Transverse colon (tissue), 4 donors: ENCODE measurements at regions not wholly inside any gene's neighbourhood (a gene's known extent, or its start where the extent isn't known, plus 50 kb on each side); places are given as distances from the start of the nearest gene placed in this dataset.

Experiments
- DNase-seq: peaks from one replicate; pipeline ENCODE4 v3.0.0-alpha.2; 2019
- H3K27ac ChIP-seq, 4 donors: fragments of 200-600 bp; sonication (generic); 2 replicates each; pipeline ENCODE4 v1.5.1; 2016 to 2018; ENCODE audit warnings: inconsistent platforms in 4 of 4
- H3K27me3 ChIP-seq: fragments of 200-600 bp; sonication (generic); 2 replicates; pipeline ENCODE4 v1.5.1; 2017; ENCODE audit warnings: inconsistent platforms
- H3K36me3 ChIP-seq, 4 donors: fragments of 200-600 bp; sonication (generic); 2 replicates each; pipeline ENCODE4 v1.5.1; 2017 to 2019; ENCODE audit warnings: inconsistent platforms in 4 of 4
- H3K4me1 ChIP-seq, 4 donors: fragments of 200-600 bp; sonication (generic); 2 replicates each; pipeline ENCODE4 v1.5.1; 2017 to 2020; ENCODE audit warnings: inconsistent platforms in 4 of 4
- H3K4me3 ChIP-seq, 4 donors: fragments of 200-600 bp; sonication (generic); 1 replicate in 1 of 4; 2 replicates in 3 of 4; pipeline versions ENCODE4 v1.5.1 to v1.6.1; 2017 to 2019; ENCODE audit warnings: inconsistent platforms in 4 of 4
- H3K9me3 ChIP-seq, 2 donors: fragments of 200-600 bp; sonication (generic); 2 replicates each; pipeline ENCODE4 v1.5.1; 2017 to 2019; ENCODE audit warnings: inconsistent platforms in 2 of 2
- CTCF ChIP-seq, 5 experiments: fragments of 200-600 bp in 3 of 5; fragments of 450-650 bp in 2 of 5; sonication (generic) in 3 of 5; IDR thresholded peaks; 1 replicate in 2 of 5; 2 replicates in 3 of 5; pipeline ENCODE4 v1.5.1; 2016 to 2017; ENCODE audit warnings: antibody characterized with exemption in 5 of 5, inconsistent platforms in 3 of 5, mild to moderate bottlenecking in 2 of 5, moderate library complexity in 1 of 5
- EP300 ChIP-seq: sonication (generic); formaldehyde crosslinking; IDR thresholded peaks from one replicate; pipeline ENCODE4 v1.6.1; 2017; ENCODE audit warnings: antibody characterized with exemption, low read depth
- POLR2A ChIP-seq: fragments of 450-650 bp; IDR thresholded peaks from one replicate; pipeline ENCODE4 v1.6.1; 2016; ENCODE audit warnings: antibody characterized with exemption, mild to moderate bottlenecking, moderate library complexity
- POLR2AphosphoS5 ChIP-seq, 3 donors: sonication (generic); formaldehyde crosslinking; IDR thresholded peaks; one replicate each; pipeline ENCODE4 v1.6.1; 2016; ENCODE audit warnings: antibody characterized with exemption in 3 of 3
- WGBS, 2 donors: methylation state at CpG; one replicate each; pipeline ENCODE4 v1.1.5; 2018; ENCODE audit warnings: low coverage in 1 of 2; 5-methylcytosine and 5-hydroxymethylcytosine counted together
- in situ Hi-C, 4 donors: fragments of 200-750 bp; cut with MboI; loops; one replicate each; pipeline versions ENCODE4 v1.15.0 to v1.15.1; 2017; ENCODE audit warnings: low sequenced_read_pairs in 3 of 4, low pct_ligation_motif_present in 1 of 4, low pct_unique_long_range_greater_than_20kb in 1 of 4
- intact Hi-C: fragments of 100-400 bp; cut with DNase I; formaldehyde crosslinking; loops from one replicate; pipeline ENCODE4 v1.15.1; 2023; ENCODE audit warnings: low total_unique reads

- in situ Hi-C loops: loop anchor here in 1 of 4 donors (25.0 kb wide), 1 partner anchor 102 kb away; no protein-coding TSS in a partner anchor
- no peak for DNase-seq
- no peak overlapping the region for H3K4me3 ChIP-seq
- 71 to 85% methylated on average over 1 to 5 of the region's 5 CpGs for WGBS, 2 donors
- peaks cover 0 to 12% (median 3%) of the 10 kb centered on the region in 4 donors for H3K4me1 ChIP-seq
- H3K27ac ChIP-seq: no peak overlapping the region
- H3K36me3 ChIP-seq: no peaks in the 10 kb centered on the region
- TF ChIP-seq CTCF (IDR thresholded peaks at IDR 0.05) (no peak), POLR2AphosphoS5 (IDR thresholded peaks at IDR 0.05) (no peak), POLR2A (no peak), EP300 (no peak)
- H3K27me3 ChIP-seq: no peaks in the 10 kb centered on the region
- intact Hi-C loops: no loop called here
- no peaks in the 10 kb centered on the region for H3K9me3 ChIP-seq
Measured at GRCh38 chr18:75635096-75635495, 207.6 kb upstream of the SMIM21 start.

DNA sequence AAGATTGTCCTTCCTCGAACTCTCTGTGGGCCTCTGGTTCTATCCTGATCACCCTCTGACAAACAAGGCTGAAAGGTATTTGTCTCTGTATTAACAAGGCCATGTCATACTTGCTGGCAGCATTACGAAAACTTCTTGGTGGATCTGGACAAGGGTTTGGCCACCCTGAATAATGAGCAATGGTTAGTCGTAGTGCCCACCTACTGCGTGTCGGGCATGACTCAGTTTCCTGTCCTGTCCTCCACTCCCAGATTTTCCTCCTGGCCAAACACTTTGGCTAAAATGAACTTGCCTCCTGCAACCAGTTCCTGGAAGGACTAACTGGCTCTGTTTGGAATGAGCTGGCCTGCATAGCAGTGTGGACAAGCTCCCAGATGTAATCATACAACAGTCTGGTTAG, 198.5 kb upstream of the SMIM21 start:
- intact Hi-C loops: no loop called here
- H3K27me3 ChIP-seq: no peaks in the 10 kb centered on the region
- H3K36me3 ChIP-seq: no peaks in the 10 kb centered on the region
- no peak for DNase-seq
- TF ChIP-seq EP300: no peak
- TF ChIP-seq POLR2A: no peak
- TF ChIP-seq POLR2AphosphoS5 (IDR thresholded peaks at IDR 0.05): no peak
- no peak for TF ChIP-seq CTCF (IDR thresholded peaks at IDR 0.05)
- H3K4me3 ChIP-seq: no peak overlapping the region
- H3K9me3 ChIP-seq: no peaks in the 10 kb centered on the region
- H3K4me1 ChIP-seq: no peaks in the 10 kb centered on the region
- H3K27ac ChIP-seq: no peak overlapping the region
- WGBS, 2 donors: 85 to 93% methylated on average over 2 to 5 of the region's 5 CpGs
- in situ Hi-C loops: loop anchor here in 1 of 4 donors (25.0 kb wide), 1 partner anchor 111 kb away; no protein-coding TSS in a partner anchor

- in situ Hi-C loops: loop anchor here in 1 of 4 donors (25.0 kb wide), 1 partner anchor 112 kb away; no protein-coding TSS in a partner anchor
- WGBS, 2 donors: 61 to 93% methylated on average over 2 to 5 of the region's 5 CpGs
- no peak for DNase-seq
- Histone ChIP-seq H3K9me3 (no peaks in the 10 kb centered on the region), H3K36me3 (no peaks in the 10 kb centered on the region), H3K4me1 (no peaks in the 10 kb centered on the region), H3K27ac (no peak overlapping the region), H3K4me3 (no peak overlapping the region), H3K27me3 (no peaks in the 10 kb centered on the region)
- intact Hi-C loops: no loop called here
- TF ChIP-seq CTCF (IDR thresholded peaks at IDR 0.05) (no peak), POLR2A (no peak), POLR2AphosphoS5 (IDR thresholded peaks at IDR 0.05) (no peak), EP300 (no peak)
Measured at GRCh38 chr18:75624869-75625268, 197.4 kb upstream of the SMIM21 start.

DNA sequence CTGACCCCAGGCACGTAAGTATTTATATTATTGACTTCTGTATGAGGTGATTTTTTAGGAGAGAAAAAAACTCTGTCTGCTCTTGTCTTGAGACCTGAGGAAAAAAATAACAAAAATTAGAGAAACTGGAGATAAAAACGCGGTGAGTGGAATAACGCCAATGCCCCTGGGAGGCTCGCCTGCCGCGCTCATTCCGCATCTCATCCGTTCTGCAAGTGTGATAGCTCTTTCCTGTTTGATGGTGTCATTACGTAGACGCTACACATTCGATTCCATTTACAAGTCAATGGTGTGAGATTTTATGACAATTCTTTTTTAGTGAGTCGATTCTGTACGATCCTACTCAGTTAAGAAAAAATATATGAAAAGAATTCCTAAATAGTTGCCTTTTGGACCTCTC, 194.3 kb upstream of the SMIM21 start:
- DNase-seq: no peak
- Histone ChIP-seq H3K4me1 (no peaks in the 10 kb centered on the region), H3K9me3 (no peaks in the 10 kb centered on the region), H3K27me3 (no peaks in the 10 kb centered on the region), H3K36me3 (no peaks in the 10 kb centered on the region), H3K27ac (no peak overlapping the region), H3K4me3 (no peak overlapping the region)
- 92% methylated on average over 14 of the region's 14 CpGs; no CpG with 5 or more reads in 1 of the 2 donors for WGBS, 2 donors
- in situ Hi-C loops: no loop called here
- no peak for TF ChIP-seq CTCF (IDR thresholded peaks at IDR 0.05)
- no peak for TF ChIP-seq POLR2A
- no peak for TF ChIP-seq EP300
- no peak for TF ChIP-seq POLR2AphosphoS5 (IDR thresholded peaks at IDR 0.05)
- intact Hi-C loops: no loop called here
